ENCODE measurements at regions not wholly inside any gene's neighbourhood (a gene's known extent, or its start where the extent isn't known, plus 50 kb on each side); places are given as distances from the start of the nearest gene placed in this dataset.
"Not testable (repeated sequence)": the region's sequence is repeated elsewhere in the genome, so short reads cannot be mapped to it uniquely, and the experiment has no call there.

- DNase-seq = no peak
Measured at GRCh38 chr6:82118150-82118562, 129.4 kb downstream of the IBTK start.

GRCh38 chr6:82114748-82115147 is 132.8 kb downstream of the IBTK start:
- DNase-seq = no peak

GRCh38 chr6:82113231-82113630 is 134.3 kb downstream of the IBTK start:
- DNase-seq = no peak

GRCh38 chr6:82111818-82112217 is 135.7 kb downstream of the IBTK start:
- no peak for DNase-seq

GRCh38 chr6:82111114-82111513 is 136.4 kb downstream of the IBTK start:
- DNase-seq = no peak

GRCh38 chr6:82103171-82103570 is 144.4 kb downstream of the IBTK start:
- DNase-seq = not testable (repeated sequence)

- DNase-seq = peak in 1 of 2 experiments; percentile 29
Measured at GRCh38 chr6:82101374-82102114, 146.0 kb downstream of the IBTK start.

- not testable (repeated sequence) for DNase-seq
Measured at GRCh38 chr6:82100763-82101162, 146.8 kb downstream of the IBTK start.

GRCh38 chr6:82097676-82098075 is 149.9 kb downstream of the IBTK start:
- DNase-seq = no peak

GRCh38 chr6:82095091-82095490 is 152.5 kb downstream of the IBTK start:
- DNase-seq = no peak

- DNase-seq = no peak
Measured at GRCh38 chr6:82094166-82094806, 153.3 kb downstream of the IBTK start.

GRCh38 chr6:82088978-82089771 is 158.4 kb downstream of the IBTK start:
- no peak for DNase-seq

GRCh38 chr6:82086944-82087343 is 160.6 kb downstream of the IBTK start:
- DNase-seq = no peak

- DNase-seq = no peak
Measured at GRCh38 chr6:82085701-82086100, 161.8 kb downstream of the IBTK start.

GRCh38 chr6:82084324-82084920 is 163.1 kb downstream of the IBTK start:
- DNase-seq = peak; percentile 59 to 66

GRCh38 chr6:82083646-82084045 is 163.9 kb downstream of the IBTK start:
- DNase-seq = no peak

GRCh38 chr6:82080767-82081166 is 166.8 kb downstream of the IBTK start:
- peak; percentile 79 to 82 for DNase-seq

- no peak for DNase-seq
Measured at GRCh38 chr6:82078286-82078908, 169.1 kb downstream of the IBTK start.

GRCh38 chr6:82076916-82077315 is 170.6 kb downstream of the IBTK start:
- no peak for DNase-seq

GRCh38 chr6:82074556-82074955 is 173.0 kb downstream of the IBTK start:
- DNase-seq = no peak

- DNase-seq = no peak
Measured at GRCh38 chr6:82073484-82073883, 174.1 kb downstream of the IBTK start.

GRCh38 chr6:82072751-82073150 is 174.8 kb downstream of the IBTK start:
- DNase-seq = no peak

GRCh38 chr6:82072121-82072521 is 175.4 kb downstream of the IBTK start:
- DNase-seq = peak in 1 of 2 experiments; percentile 41

All from NCI-H526 (cell line).